Tibial nerve (tissue), 4 donors: ENCODE measurements at regions not wholly inside any gene's neighbourhood (a gene's known extent, or its start where the extent isn't known, plus 50 kb on each side); places are given as distances from the start of the nearest gene placed in this dataset.

ENCODE experiments used
- EP300 ChIP-seq, 2 donors: sonication (generic); formaldehyde crosslinking; IDR thresholded peaks; one replicate each; pipeline ENCODE4 v1.6.1; 2017; ENCODE audit warnings: antibody characterized with exemption in 2 of 2, mild to moderate bottlenecking in 1 of 2
- POLR2A ChIP-seq, 2 donors: fragments of 450-650 bp; IDR thresholded peaks; one replicate each; pipeline ENCODE4 v1.6.1; 2017; ENCODE audit warnings: antibody characterized with exemption in 2 of 2, mild to moderate bottlenecking in 2 of 2, moderate library complexity in 2 of 2
- TF ChIP-seq, protein P1 (sequence below), 5 experiments: fragments of 200-600 bp in 3 of 5; fragments of 450-650 bp in 2 of 5; sonication (generic) in 3 of 5; IDR thresholded peaks; one replicate each; pipeline ENCODE4 v1.5.1; 2016 to 2019; ENCODE audit warnings: antibody characterized with exemption in 5 of 5, mild to moderate bottlenecking in 3 of 5, moderate library complexity in 2 of 5

DNA sequence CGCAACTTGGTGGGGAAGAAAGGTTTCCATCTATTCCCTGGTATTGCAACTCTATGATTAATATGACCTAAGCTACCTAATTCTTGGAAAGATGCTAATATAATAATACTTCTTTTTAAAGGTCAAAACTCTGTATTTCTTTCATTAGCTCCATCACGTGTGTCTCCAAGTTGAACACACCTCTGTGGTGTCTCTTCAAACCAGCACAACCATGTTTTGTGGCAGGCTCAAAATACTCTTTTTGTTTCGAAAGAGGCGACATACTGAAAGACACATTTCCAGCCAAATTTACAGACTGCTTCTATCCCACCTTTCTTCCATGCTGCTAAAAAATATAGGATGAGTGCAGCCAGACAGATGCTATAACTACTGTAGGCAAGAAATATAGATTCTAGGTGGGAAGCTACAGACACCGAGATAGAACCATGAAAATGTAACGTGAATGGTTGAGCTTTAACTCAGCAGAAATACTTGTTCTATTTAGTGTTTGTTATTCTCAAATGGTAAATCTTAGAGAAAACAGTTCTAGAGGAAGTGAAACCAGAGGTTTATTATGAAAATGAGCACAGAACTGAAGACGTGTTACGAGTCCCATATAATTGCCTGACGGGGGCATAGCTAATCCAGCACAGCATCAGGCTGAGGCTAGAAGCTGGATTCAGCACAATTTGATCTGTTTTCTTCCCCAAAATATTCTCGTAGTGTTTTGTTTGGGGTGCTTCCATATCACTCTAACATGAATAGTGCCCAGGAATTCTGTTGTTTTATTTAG is 991.5 kb upstream of the FANCL start:
- TF ChIP-seq, protein P1, sequence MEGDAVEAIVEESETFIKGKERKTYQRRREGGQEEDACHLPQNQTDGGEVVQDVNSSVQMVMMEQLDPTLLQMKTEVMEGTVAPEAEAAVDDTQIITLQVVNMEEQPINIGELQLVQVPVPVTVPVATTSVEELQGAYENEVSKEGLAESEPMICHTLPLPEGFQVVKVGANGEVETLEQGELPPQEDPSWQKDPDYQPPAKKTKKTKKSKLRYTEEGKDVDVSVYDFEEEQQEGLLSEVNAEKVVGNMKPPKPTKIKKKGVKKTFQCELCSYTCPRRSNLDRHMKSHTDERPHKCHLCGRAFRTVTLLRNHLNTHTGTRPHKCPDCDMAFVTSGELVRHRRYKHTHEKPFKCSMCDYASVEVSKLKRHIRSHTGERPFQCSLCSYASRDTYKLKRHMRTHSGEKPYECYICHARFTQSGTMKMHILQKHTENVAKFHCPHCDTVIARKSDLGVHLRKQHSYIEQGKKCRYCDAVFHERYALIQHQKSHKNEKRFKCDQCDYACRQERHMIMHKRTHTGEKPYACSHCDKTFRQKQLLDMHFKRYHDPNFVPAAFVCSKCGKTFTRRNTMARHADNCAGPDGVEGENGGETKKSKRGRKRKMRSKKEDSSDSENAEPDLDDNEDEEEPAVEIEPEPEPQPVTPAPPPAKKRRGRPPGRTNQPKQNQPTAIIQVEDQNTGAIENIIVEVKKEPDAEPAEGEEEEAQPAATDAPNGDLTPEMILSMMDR (IDR thresholded peaks at IDR 0.05), result no peak
- no peak for TF ChIP-seq EP300 (IDR thresholded peaks at IDR 0.05)
- no peak for TF ChIP-seq POLR2A (IDR thresholded peaks at IDR 0.05)
